ENCODE measurements at regions not wholly inside any gene's neighbourhood (a gene's known extent, or its start where the extent isn't known, plus 50 kb on each side); places are given as distances from the start of the nearest gene placed in this dataset.

GRCh38 chr11:27926486-27926885 lies 181.5 kb downstream of the KIF18A start:
- no peak for TF ChIP-seq CTCF (conservative IDR thresholded peaks at IDR 0.05; ENCODE audit: low read depth, low read length)
- TF ChIP-seq EZH2 (IDR thresholded peaks at IDR 0.05; ENCODE audit: borderline replicate concordance, low read depth, low read length, poor library complexity, severe bottlenecking), result no peak
